K562 (cell line): ENCODE measurements at regions not wholly inside any gene's neighbourhood (a gene's known extent, or its start where the extent isn't known, plus 50 kb on each side); places are given as distances from the start of the nearest gene placed in this dataset.

Experiments
- ATAC-seq: fragments of 200-7000 bp; cut with Tn5 transposase; 3 replicates; pipeline ENCODE4 v1.9.1; 2020; ENCODE audit warnings: moderate library complexity
- BruUV-seq: library from RNA; stranded (reverse); fragments of 400-500 nt; replicated peaks from 2 replicates; lab custom pipeline; 2021; lab: Mats Ljungman, UMichigan
- CTCF ChIA-PET: fragments of 300-600 bp; formaldehyde crosslinking; extraction: SDS; loops from one replicate; lab custom pipeline; 2021; ENCODE audit warnings: low intra/inter-chr PET ratio; lab: Yijun Ruan, JAX
- POLR2A ChIA-PET: fragments of 300-600, 350-650 bp; sonication (Branson Sonifier 250); formaldehyde crosslinking; extraction: SDS; loops from one replicate; lab custom pipeline; 2021; ENCODE audit warnings: antibody characterized with exemption, inconsistent platforms; lab: Yijun Ruan, JAX
- DNase-seq, 4 experiments: peaks; one replicate each; pipeline versions ENCODE4 v3.0.0 to v3.0.0-alpha.2; 2011 to 2018; ENCODE audit warnings: low spot score in 3 of 4, mixed read lengths in 3 of 4; ENCODE audit errors: extremely low read depth in 1 of 4
- FAIRE-seq: peaks from 2 replicates; lab custom pipeline; 2011; peaks lifted over from hg19 to GRCh38; lab: Jason Lieb, UNC
- H2AFZ ChIP-seq: 2 replicates; pipeline ENCODE4 v1.6.0; 2011; ENCODE audit warnings: low read depth, low read length, control low read depth, inconsistent platforms
- H3K27ac ChIP-seq: fragments of 200-600 bp; 3 replicates; pipeline ENCODE4 v1.8.0; 2011; ENCODE audit warnings: low read depth, mild to moderate bottlenecking, control low read depth, inconsistent platforms, low read length, moderate library complexity, mixed read lengths; ENCODE audit errors: extremely low read depth
- H3K27me3 ChIP-seq, 2 experiments: fragments of 300-600 bp in 1 of 2; 2 replicates in 1 of 2; 3 replicates in 1 of 2; pipeline versions ENCODE4 v1.6.0 to v1.8.0; 2011; ENCODE audit warnings: inconsistent platforms in 2 of 2, low read length in 2 of 2, mild to moderate bottlenecking in 1 of 2, mixed read lengths in 1 of 2, moderate library complexity in 1 of 2; ENCODE audit not compliant: control insufficient read depth in 2 of 2, insufficient read depth in 2 of 2
- H3K36me3 ChIP-seq: fragments of 300-600 bp; 3 replicates; pipeline ENCODE4 v1.8.0; 2011; ENCODE audit warnings: mild to moderate bottlenecking, low read length, inconsistent platforms; ENCODE audit not compliant: control insufficient read depth, insufficient read depth
- H3K4me1 ChIP-seq, 2 experiments: fragments of 200-600 bp in 1 of 2; replicated peaks in 1 of 2; 2 replicates in 1 of 2; 3 replicates in 1 of 2; pipeline versions ENCODE4 v1.5.1 to v1.8.0; 2011; ENCODE audit warnings: inconsistent platforms in 2 of 2, low read length in 2 of 2, mild to moderate bottlenecking in 1 of 2, mixed read lengths in 1 of 2, moderate library complexity in 1 of 2; ENCODE audit not compliant: control insufficient read depth in 2 of 2, insufficient read depth in 2 of 2
- H3K4me2 ChIP-seq: 2 replicates; pipeline ENCODE4 v1.6.1; 2011; ENCODE audit warnings: low read length, control low read depth, inconsistent platforms, mixed read lengths; ENCODE audit not compliant: insufficient read depth
- H3K4me3 ChIP-seq: fragments of 200-600 bp; sonication (generic), shearing (Covaris generic); 2 replicates; pipeline ENCODE4 v1.5.1; 2016; ENCODE audit warnings: control low read depth, inconsistent platforms
- H3K79me2 ChIP-seq: fragments of 200-600 bp; 3 replicates; pipeline ENCODE4 v1.8.0; 2011; ENCODE audit warnings: low read length, inconsistent platforms; ENCODE audit not compliant: control insufficient read depth, insufficient read depth
- H3K9ac ChIP-seq, 2 experiments: 2 replicates each; pipeline versions ENCODE4 v1.6.0 to v1.6.1; 2011; ENCODE audit warnings: low read depth in 2 of 2, low read length in 2 of 2, control low read depth in 1 of 2, inconsistent platforms in 1 of 2, mild to moderate bottlenecking in 1 of 2, mixed read lengths in 1 of 2; ENCODE audit not compliant: insufficient read depth in 1 of 2
- H3K9me1 ChIP-seq: one replicate; pipeline ENCODE4 v1.6.0; 2011; ENCODE audit warnings: inconsistent platforms, mild to moderate bottlenecking, low read length, moderate library complexity; ENCODE audit not compliant: control insufficient read depth, insufficient read depth
- H3K9me3 ChIP-seq: replicated peaks from 2 replicates; pipeline ENCODE4 v1.5.1; 2011; ENCODE audit warnings: low read depth, low read length, inconsistent platforms; ENCODE audit not compliant: control insufficient read depth, insufficient read depth
- H4K20me1 ChIP-seq: replicated peaks from 2 replicates; pipeline ENCODE4 v1.6.1; 2011; ENCODE audit warnings: low read length, inconsistent platforms, mixed read lengths; ENCODE audit not compliant: control insufficient read depth, insufficient read depth
- CBX8 ChIP-seq: fragments of 200-600 bp; sonication (generic); IDR thresholded peaks from 2 replicates; pipeline ENCODE4 v1.6.1; 2012; ENCODE audit warnings: borderline replicate concordance, mixed run types, low read depth, mild to moderate bottlenecking, moderate library complexity, mixed read lengths, low read length, control low read depth, inconsistent platforms; ENCODE audit not compliant: poor library complexity, severe bottlenecking; ENCODE audit errors: extremely low read depth
- EP400 ChIP-seq: fragments of 450-650 bp; IDR thresholded peaks from 2 replicates; pipeline ENCODE4 v1.6.1; 2017; ENCODE audit warnings: antibody characterized with exemption, mild to moderate bottlenecking, moderate library complexity
- ESRRB ChIP-seq: fragments of 250-450 bp; sonication (Bioruptor Pico); IDR thresholded peaks from 2 replicates; pipeline ENCODE4 v1.5.0; 2020; ENCODE audit warnings: mild to moderate bottlenecking, moderate library complexity, borderline replicate concordance
- FOXK1 ChIP-seq: sonication (generic); formaldehyde crosslinking; IDR thresholded peaks from 2 replicates; pipeline ENCODE4 v1.8.0; 2022; ENCODE audit warnings: missing genetic modification reagents, mild to moderate bottlenecking, borderline replicate concordance
- IFI16 ChIP-seq: fragments of 250-450 bp; sonication (Bioruptor Pico); IDR thresholded peaks from 2 replicates; pipeline ENCODE4 v2.1.2; 2022; ENCODE audit warnings: mild to moderate bottlenecking, inconsistent platforms
- KLF16 ChIP-seq: IDR thresholded peaks from 2 replicates; pipeline ENCODE4 v1.6.1; 2016; ENCODE audit warnings: antibody characterized with exemption
- RFX5 ChIP-seq: IDR thresholded peaks from 2 replicates; pipeline ENCODE4 v1.6.1; 2011; ENCODE audit warnings: low read depth, mild to moderate bottlenecking, improper control_type of control experiment, low read length
- ZHX1 ChIP-seq: fragments of 150-350 bp; conservative IDR thresholded peaks from 2 replicates; pipeline ENCODE4 v1.6.1; 2014; ENCODE audit warnings: low read length
- ZNF121 ChIP-seq: sonication (generic); formaldehyde crosslinking; conservative IDR thresholded peaks from 2 replicates; pipeline ENCODE4 v1.8.0; 2022; ENCODE audit warnings: missing genetic modification reagents
- ZNF398 ChIP-seq: fragments of 250-450 bp; sonication (Bioruptor Pico); IDR thresholded peaks from 2 replicates; pipeline ENCODE4 v1.8.0; 2021; ENCODE audit warnings: moderate library complexity, mild to moderate bottlenecking, inconsistent platforms
- WGBS: fragments of 100-300 bp; shearing (Covaris generic); methylation state at CpG from one replicate; pipeline ENCODE4 v1.1.6; 2016; ENCODE audit warnings: low coverage, mixed read lengths; ENCODE audit not compliant: insufficient coverage; ENCODE audit errors: missing lambda C conversion rate; 5-methylcytosine and 5-hydroxymethylcytosine counted together
- in situ Hi-C: fragments of 300-500 bp; cut with MboI; formaldehyde crosslinking; loops from 4 replicates; pipeline ENCODE4 v1.15.0; 2018; ENCODE audit warnings: inconsistent platforms, mixed read lengths
- intact Hi-C: fragments of 100-400 bp; cut with micrococcal nuclease; formaldehyde crosslinking; loops from 2 replicates; pipeline ENCODE4 v1.14.2; 2022

GRCh38 chr10:33041783-33042437, 83.9 kb upstream of the ITGB1 start (continued):
- TF ChIP-seq RFX5 = no peak
- TF ChIP-seq CBX8 = no peak
- TF ChIP-seq FOXK1 (CRISPR knock-in tag) = no peak
- TF ChIP-seq KLF16 = no peak
- TF ChIP-seq ESRRB (CRISPR knock-in tag) = no peak
- TF ChIP-seq EP400 = no peak

- no peak for DNase-seq
- TF ChIP-seq IFI16 (CRISPR knock-in tag) (no peak), ZHX1 (no peak), ZNF121 (CRISPR knock-in tag) (no peak), ZNF398 (CRISPR knock-in tag) (no peak)
- Histone ChIP-seq H3K27me3 (peaks cover 13 to 22% of the 10 kb centered on the region in 2 experiments), H3K4me3 (no peak overlapping the region), H2AFZ (no peak overlapping the region), H3K36me3 (no peaks in the 10 kb centered on the region), H3K27ac (no peak overlapping the region), H3K9me3 (0 out of 2 replicates have a peak, but pooled peaks cover 1% of the 10 kb centered on the region), H3K4me2 (no peak overlapping the region), H3K9me1 (no peaks in the 10 kb centered on the region), H4K20me1 (no peaks in the 10 kb centered on the region), H3K9ac (no peak overlapping the region), H3K79me2 (no peaks in the 10 kb centered on the region), H3K4me1 (peaks cover 0 to 4% of the 10 kb centered on the region in 2 experiments; a peak in 1 of 5 replicates)
- ChIA-PET CTCF (no interaction called here), POLR2A (no interaction called here)
- 0% methylated on average over 1 of the region's 1 CpG for WGBS
- FAIRE-seq = no peak
- in situ Hi-C loops (no loop called here), intact Hi-C loops (no loop called here)
- no TSS peak for BruUV-seq
- no peak for ATAC-seq
Observed at GRCh38 chr10:33040436-33040835, 82.4 kb upstream of the ITGB1 start.
